Stimulated activated memory B cell treated with anti-CD40 and anti-IgM and Interleukin-4, amounts not matched to agents 10 μg/mL and 1 μg/mL and 100 μg/mL, for 72 hours (primary cell): ENCODE measurements at regions not wholly inside any gene's neighbourhood (a gene's known extent, or its start where the extent isn't known, plus 50 kb on each side); places are given as distances from the start of the nearest gene placed in this dataset.

Source experiments
- ATAC-seq: fragments of 150-1000 bp; cut with Tn5 transposase; 2 replicates; pipeline ENCODE4 v1.10.0; 2021
- H3K27ac Mint-ChIP-seq: one replicate; pipeline ENCODE4 v1.8.0; 2022; ENCODE audit warnings: mild to moderate bottlenecking, mixed read lengths
- H3K27me3 Mint-ChIP-seq: one replicate; pipeline ENCODE4 v1.8.0; 2022; ENCODE audit warnings: mixed read lengths
- H3K36me3 Mint-ChIP-seq: one replicate; pipeline ENCODE4 v1.8.0; 2022; ENCODE audit warnings: mixed read lengths
- H3K4me1 Mint-ChIP-seq: one replicate; pipeline ENCODE4 v1.8.0; 2022; ENCODE audit warnings: mixed read lengths
- H3K4me3 Mint-ChIP-seq: one replicate; pipeline ENCODE4 v1.8.0; 2022; ENCODE audit warnings: mild to moderate bottlenecking, moderate library complexity, mixed read lengths
- H3K9me3 Mint-ChIP-seq: one replicate; pipeline ENCODE4 v1.8.0; 2022; ENCODE audit warnings: mixed read lengths

DNA sequence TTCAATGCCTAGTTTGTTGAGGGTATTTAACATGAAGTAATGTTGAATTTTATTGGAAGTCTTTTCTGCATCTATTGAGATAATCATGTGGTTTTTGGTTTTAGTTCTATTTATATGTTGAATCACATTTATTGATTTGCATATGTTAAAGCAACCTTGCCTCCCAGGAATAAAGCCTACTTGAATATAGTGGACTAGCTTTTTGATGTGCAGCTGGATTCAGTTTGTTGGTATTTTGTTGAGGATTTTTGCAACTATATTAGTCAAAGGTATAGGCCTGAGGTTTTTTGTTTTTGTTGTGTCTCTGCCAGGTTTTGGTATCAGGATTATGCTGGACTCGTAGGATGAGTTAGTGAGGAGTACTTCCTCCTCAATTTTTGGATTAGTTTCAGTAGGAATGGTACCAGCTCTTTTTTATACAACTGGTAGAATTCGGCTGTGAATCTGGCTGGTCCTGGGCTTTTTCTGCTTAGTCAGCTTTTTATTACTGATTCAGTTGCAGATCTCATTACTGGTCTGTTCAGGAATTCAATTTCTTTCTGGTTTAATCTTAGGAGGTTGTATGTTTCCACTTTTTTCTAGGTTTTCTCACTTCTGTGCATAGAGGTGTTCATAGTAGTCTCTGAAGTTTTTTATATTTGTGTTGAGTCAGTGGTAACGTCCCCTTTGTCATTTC lies 209.8 kb upstream of the RBMS3 start:
- peaks cover 13% of the 10 kb centered on the region for H3K9me3 Mint-ChIP-seq
- ATAC-seq = no peak
- no peak overlapping the region for H3K4me3 Mint-ChIP-seq
- H3K27me3 Mint-ChIP-seq = no peaks in the 10 kb centered on the region
- H3K27ac Mint-ChIP-seq = no peak overlapping the region
- no peaks in the 10 kb centered on the region for H3K4me1 Mint-ChIP-seq
- no peaks in the 10 kb centered on the region for H3K36me3 Mint-ChIP-seq

DNA sequence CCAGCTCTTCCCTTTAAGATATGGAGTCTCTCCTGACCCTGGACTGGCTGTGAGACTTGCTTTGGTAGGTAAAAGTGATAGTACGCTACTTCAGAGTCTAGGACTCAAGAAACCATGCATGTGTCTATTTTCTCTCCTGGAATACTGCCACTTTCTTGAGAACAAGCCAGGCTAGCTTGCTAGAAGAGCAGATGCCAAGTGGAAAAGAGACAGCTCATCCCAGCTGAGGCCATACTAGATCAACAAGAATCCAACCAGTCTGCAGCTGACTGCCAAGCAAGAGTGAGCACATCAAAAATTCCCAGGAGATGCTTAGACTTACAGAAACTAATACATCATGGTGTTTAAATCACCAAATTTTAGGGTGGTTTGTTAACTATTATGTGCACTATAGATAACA lies 208.3 kb upstream of the RBMS3 start:
- H3K36me3 Mint-ChIP-seq = no peaks in the 10 kb centered on the region
- no peaks in the 10 kb centered on the region for H3K27me3 Mint-ChIP-seq
- no peaks in the 10 kb centered on the region for H3K4me1 Mint-ChIP-seq
- peaks cover 15% of the 10 kb centered on the region for H3K9me3 Mint-ChIP-seq
- H3K4me3 Mint-ChIP-seq = no peak overlapping the region
- no peak overlapping the region for H3K27ac Mint-ChIP-seq
- ATAC-seq = no peak

DNA sequence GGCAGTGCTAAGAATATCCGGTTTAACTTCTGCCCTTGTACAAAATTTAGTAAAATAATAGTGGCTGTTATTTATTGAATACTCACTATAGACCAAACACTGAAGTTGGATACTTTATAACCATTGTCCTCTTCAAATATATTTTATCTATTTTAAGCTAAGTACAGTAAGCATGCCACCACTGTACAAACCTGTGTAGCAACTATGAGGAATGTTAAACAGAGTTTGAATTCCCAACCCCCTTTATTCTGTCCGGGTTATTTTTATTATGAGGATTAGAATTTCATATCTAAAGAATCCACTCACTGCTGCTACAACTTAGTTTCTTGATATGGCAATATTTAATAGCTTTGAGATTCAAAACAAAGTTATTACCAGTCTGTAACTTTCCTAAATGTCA lies 203.5 kb upstream of the RBMS3 start:
- H3K27ac Mint-ChIP-seq = no peak overlapping the region
- no peak for ATAC-seq
- H3K4me3 Mint-ChIP-seq = no peak overlapping the region
- no peaks in the 10 kb centered on the region for H3K4me1 Mint-ChIP-seq
- no peaks in the 10 kb centered on the region for H3K27me3 Mint-ChIP-seq
- peaks cover 9% of the 10 kb centered on the region for H3K9me3 Mint-ChIP-seq
- no peaks in the 10 kb centered on the region for H3K36me3 Mint-ChIP-seq

DNA sequence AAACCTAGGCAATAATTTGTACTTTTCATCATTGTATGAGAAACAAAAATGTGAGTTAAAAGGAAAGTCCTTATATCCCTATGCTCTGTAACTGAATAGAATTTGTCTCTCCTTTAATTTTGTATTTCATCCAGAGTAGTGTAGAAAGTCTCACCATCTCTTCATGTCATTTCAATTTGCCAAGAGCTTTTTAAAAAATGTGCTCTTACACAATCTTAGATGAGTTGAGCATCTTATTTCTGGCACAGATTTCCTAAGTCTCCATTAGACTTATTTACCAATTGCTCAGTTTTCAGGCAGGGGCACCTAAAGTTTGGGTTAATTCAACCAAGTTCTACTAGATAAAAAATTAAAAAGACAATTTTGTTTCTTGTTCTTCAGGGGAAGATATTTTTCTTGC lies 201.5 kb upstream of the RBMS3 start:
- Mint-ChIP-seq H3K36me3 (no peaks in the 10 kb centered on the region), H3K27me3 (no peaks in the 10 kb centered on the region), H3K4me3 (no peak overlapping the region), H3K27ac (no peak overlapping the region), H3K4me1 (no peaks in the 10 kb centered on the region), H3K9me3 (peaks cover 6% of the 10 kb centered on the region)
- no peak for ATAC-seq

DNA sequence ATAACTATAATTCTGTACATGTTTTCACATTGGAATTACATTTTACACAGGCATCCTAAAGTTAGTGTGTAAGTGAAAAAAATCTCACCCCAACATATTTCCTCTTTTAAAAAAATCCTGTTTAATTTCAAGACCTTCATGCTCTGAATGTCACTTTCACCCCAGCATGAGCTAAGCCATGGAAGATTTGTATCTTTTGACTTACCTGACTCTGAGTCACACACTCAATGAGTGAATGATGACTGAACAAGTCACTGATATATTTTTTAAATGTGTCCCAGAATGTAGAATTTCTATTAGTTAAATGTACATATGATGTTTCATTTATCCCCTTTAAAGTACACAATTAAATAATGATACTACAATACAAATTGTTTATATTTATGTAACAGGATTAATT lies 199.9 kb upstream of the RBMS3 start:
- ATAC-seq = no peak
- Mint-ChIP-seq H3K36me3 (no peaks in the 10 kb centered on the region), H3K4me3 (no peak overlapping the region), H3K27ac (no peak overlapping the region), H3K4me1 (no peaks in the 10 kb centered on the region), H3K27me3 (no peaks in the 10 kb centered on the region), H3K9me3 (peaks cover 10% of the 10 kb centered on the region)

DNA sequence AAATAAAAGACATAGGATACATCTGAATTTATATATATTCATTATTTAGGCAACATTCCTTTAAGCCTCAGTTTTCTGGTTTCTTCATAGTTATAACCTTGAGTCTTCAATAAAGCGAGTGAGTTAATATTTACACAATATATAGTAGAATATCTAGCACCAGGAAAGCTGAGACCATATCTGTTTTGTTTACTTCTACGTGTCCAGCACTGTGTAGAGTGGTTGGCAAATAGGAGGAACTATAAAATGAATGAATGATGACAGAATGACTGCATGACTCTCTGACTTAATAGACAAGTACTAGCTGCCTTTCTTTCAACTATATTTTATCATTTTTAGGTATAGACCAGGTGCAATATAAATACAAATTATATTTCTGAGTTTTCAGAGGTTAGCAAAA lies 197.8 kb upstream of the RBMS3 start:
- H3K36me3 Mint-ChIP-seq = no peaks in the 10 kb centered on the region
- peaks cover 7% of the 10 kb centered on the region for H3K9me3 Mint-ChIP-seq
- no peak overlapping the region for H3K27ac Mint-ChIP-seq
- H3K27me3 Mint-ChIP-seq = no peaks in the 10 kb centered on the region
- ATAC-seq = no peak
- H3K4me3 Mint-ChIP-seq = no peak overlapping the region
- H3K4me1 Mint-ChIP-seq = no peaks in the 10 kb centered on the region

DNA sequence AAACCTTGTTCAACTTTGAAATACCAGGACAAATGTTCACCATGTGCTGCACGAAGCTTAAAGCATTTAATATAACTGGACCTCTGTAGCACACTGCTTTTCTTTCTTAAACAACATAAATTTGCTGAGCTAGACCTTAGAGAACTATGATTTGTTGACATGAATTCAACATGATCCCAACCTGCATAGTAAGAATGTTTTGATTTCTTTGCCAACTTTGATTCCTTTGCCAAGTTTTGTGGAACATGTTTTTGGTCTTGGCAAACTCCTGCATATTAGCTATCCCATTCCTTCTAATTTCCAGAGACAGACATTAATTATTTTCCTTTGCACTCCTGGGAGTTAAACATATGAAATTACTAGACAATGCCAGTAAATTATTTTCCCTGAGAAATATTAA lies 197.2 kb upstream of the RBMS3 start:
- no peaks in the 10 kb centered on the region for H3K4me1 Mint-ChIP-seq
- H3K27me3 Mint-ChIP-seq = no peaks in the 10 kb centered on the region
- ATAC-seq = no peak
- H3K4me3 Mint-ChIP-seq = no peak overlapping the region
- H3K27ac Mint-ChIP-seq = no peak overlapping the region
- H3K9me3 Mint-ChIP-seq = peaks cover 7% of the 10 kb centered on the region
- H3K36me3 Mint-ChIP-seq = no peaks in the 10 kb centered on the region

DNA sequence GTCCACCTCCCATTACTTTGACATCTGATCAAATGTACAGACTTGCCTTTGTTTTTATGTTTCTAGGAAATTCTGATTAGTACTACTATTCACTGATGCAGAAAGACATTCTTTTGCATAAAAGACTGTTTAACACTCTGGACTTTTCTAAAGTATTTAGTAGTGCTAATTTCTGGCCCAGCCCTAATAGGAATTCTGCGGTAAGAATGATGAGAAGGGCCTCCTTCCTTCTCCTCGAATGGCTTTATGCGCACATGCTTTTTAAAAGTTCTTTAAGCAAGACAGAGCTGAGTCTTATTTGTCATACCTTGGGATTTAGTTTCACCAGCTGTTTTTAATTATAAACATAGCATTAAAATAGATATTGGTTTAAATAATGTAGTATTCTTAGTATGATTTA lies 192.3 kb upstream of the RBMS3 start:
- H3K36me3 Mint-ChIP-seq = no peaks in the 10 kb centered on the region
- H3K9me3 Mint-ChIP-seq = peaks cover 13% of the 10 kb centered on the region
- H3K4me1 Mint-ChIP-seq = no peaks in the 10 kb centered on the region

DNA sequence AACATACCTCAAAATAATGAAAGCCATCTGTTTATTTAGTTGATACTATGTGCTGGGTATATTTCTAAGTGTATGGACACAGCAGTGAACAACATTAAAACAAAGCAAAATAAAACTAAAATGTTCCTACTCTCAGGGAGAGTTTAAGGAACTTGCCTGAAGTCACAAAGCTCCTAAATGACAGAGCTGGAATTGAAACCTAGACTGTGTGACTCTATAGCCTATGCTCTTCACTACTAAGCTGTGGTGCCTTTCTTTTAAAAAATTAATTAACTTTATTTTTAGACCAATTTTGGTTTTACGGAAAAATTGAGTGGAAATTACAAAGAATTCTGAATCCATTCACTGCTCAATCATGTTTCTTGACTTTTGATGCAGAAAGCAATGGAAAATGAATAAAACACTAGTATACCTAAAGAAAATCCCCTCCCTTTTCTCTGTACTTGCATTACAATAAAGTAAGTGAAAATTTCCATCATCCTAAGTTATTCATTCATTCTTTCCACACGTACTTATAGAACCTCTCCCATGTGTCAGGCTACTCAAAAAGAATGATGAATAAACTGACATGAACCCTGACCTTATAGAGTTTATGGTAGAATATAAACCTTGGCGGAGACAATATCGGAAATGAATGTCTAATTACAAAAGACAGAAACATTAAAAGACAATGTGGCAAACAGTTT lies 189.8 kb upstream of the RBMS3 start:
- Mint-ChIP-seq H3K4me3 (no peak overlapping the region), H3K27ac (no peak overlapping the region), H3K9me3 (peaks cover 10% of the 10 kb centered on the region), H3K27me3 (no peaks in the 10 kb centered on the region), H3K36me3 (no peaks in the 10 kb centered on the region), H3K4me1 (no peaks in the 10 kb centered on the region)
- no peak for ATAC-seq

More for the DNA sequence above, 192.3 kb upstream of the RBMS3 start:
- no peaks in the 10 kb centered on the region for H3K27me3 Mint-ChIP-seq
- ATAC-seq = no peak
- no peak overlapping the region for H3K4me3 Mint-ChIP-seq
- H3K27ac Mint-ChIP-seq = no peak overlapping the region

DNA sequence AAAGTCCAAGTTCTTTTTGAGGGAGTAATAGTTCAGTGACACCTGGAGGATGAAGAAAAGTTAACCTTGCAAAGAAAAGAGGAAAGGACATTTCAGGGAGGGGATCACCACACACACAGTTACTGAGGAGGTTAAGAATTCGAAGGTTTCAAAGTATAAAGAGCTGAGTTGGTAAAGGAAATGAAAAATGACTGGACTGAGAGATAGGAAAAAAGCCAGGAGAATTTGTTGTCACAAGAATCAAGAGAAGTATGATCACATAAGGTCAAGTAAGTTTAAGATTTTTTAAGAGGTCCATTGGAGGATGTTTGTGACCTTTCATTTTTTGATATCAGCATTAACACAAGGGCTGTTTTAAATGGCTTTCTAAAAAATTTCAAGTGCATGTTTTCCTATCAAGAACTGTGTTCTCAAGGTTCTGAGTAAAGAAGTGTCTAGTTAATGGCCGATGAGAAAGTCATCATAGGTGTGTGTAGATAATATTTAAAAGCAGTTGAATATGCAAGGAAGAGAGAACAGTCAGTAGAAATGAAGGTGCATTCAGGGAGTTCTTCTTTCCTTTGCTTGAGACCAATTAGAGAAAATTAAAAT lies 189.2 kb upstream of the RBMS3 start:
- H3K4me1 Mint-ChIP-seq = no peaks in the 10 kb centered on the region
- H3K9me3 Mint-ChIP-seq = peaks cover 10% of the 10 kb centered on the region
- H3K27me3 Mint-ChIP-seq = no peaks in the 10 kb centered on the region
- H3K4me3 Mint-ChIP-seq = no peak overlapping the region
- no peaks in the 10 kb centered on the region for H3K36me3 Mint-ChIP-seq
- H3K27ac Mint-ChIP-seq = no peak overlapping the region
- ATAC-seq = no peak

DNA sequence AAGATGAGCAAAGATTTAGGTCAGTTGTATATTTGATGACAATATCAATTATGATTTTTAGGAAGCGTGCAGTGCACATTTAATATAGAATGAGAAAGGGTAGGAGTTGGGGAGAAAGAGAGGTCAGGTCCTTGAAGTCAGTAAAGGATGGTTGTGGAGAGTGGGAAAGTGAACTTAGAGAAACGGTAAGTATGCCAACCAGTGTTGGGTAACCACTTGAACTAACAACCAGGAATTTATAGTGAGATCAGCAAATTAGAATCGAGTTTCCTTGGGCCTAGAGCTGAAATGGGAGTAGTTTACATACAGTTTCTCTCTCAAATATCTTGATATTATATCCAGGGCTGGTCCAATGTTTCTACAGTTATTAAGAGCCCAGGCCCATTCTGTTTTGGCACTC lies 188.5 kb upstream of the RBMS3 start:
- ATAC-seq = no peak
- H3K4me1 Mint-ChIP-seq = no peaks in the 10 kb centered on the region
- no peak overlapping the region for H3K4me3 Mint-ChIP-seq
- no peaks in the 10 kb centered on the region for H3K27me3 Mint-ChIP-seq
- H3K9me3 Mint-ChIP-seq = peaks cover 10% of the 10 kb centered on the region
- no peak overlapping the region for H3K27ac Mint-ChIP-seq
- no peaks in the 10 kb centered on the region for H3K36me3 Mint-ChIP-seq

DNA sequence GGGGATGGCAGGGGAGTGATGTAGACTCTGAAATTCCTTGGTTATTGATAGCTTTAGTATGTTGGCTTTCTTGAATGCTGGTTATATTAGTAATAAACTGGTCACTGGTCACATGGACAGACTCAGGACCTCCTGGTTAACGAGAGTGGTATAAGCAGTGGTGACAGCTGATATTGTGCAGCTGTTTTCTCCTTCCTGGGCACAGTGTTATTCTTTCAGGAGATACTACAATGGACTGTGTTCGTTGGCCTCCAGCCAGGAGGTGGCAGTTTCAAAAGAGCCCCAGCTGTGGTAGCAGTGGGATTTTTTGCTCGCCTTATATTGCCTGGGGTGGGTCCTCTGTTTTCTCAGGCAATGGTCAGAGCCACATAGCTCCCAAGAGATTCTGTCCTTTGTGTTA lies 181.6 kb upstream of the RBMS3 start:
- no peak overlapping the region for H3K4me3 Mint-ChIP-seq
- H3K9me3 Mint-ChIP-seq = peaks cover 4% of the 10 kb centered on the region
- no peaks in the 10 kb centered on the region for H3K36me3 Mint-ChIP-seq

DNA sequence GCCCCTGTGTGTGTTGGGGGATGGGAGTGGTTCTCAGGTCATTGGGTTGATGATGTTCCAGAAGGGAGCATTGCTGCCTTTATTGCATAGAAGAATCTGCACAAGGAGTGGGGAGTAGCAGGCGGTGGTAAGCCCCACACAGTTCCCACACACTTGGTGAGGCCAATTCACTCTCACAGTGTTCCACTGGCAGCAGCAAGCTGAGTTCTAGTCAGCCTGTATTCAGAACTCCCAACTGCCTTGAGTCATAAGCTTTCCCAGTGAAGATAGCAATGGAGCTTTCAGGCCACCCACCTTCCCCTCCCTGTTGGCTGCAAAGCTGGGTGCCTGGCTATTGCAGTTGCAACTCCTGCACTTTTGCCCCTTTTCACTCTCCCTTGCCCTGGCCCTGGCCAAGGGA lies 181.1 kb upstream of the RBMS3 start:
- ATAC-seq = no peak
- peaks cover 4% of the 10 kb centered on the region for H3K9me3 Mint-ChIP-seq
- no peaks in the 10 kb centered on the region for H3K36me3 Mint-ChIP-seq
- no peak overlapping the region for H3K27ac Mint-ChIP-seq
- no peak overlapping the region for H3K4me3 Mint-ChIP-seq
- no peaks in the 10 kb centered on the region for H3K4me1 Mint-ChIP-seq
- no peaks in the 10 kb centered on the region for H3K27me3 Mint-ChIP-seq

More for the DNA sequence above, 181.6 kb upstream of the RBMS3 start:
- H3K4me1 Mint-ChIP-seq = no peaks in the 10 kb centered on the region
- H3K27ac Mint-ChIP-seq = no peak overlapping the region
- H3K27me3 Mint-ChIP-seq = no peaks in the 10 kb centered on the region
- ATAC-seq = no peak

DNA sequence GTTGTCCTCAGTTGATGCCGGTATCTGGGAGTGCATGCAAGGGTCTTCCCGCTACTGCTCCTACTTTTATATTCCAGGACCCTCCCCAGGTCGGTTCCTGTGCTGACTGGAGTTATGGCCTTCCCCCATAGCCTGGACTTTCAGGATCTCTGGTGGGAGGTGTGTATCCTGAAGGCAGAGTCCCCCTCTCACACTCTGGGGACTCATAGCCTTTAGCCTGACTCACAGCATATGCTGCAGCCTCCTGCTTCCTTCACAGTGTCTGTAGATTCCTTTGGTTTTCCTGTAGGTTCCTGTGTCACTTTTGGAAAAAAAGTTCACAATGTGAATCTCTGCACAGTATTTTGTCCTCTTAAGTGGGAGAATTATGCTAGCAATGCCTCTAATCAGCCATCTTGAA lies 180.6 kb upstream of the RBMS3 start:
- ATAC-seq = no peak
- H3K36me3 Mint-ChIP-seq = no peaks in the 10 kb centered on the region
- H3K4me1 Mint-ChIP-seq = no peaks in the 10 kb centered on the region
- H3K4me3 Mint-ChIP-seq = no peak overlapping the region
- peaks cover 5% of the 10 kb centered on the region for H3K9me3 Mint-ChIP-seq
- no peak overlapping the region for H3K27ac Mint-ChIP-seq
- no peaks in the 10 kb centered on the region for H3K27me3 Mint-ChIP-seq

DNA sequence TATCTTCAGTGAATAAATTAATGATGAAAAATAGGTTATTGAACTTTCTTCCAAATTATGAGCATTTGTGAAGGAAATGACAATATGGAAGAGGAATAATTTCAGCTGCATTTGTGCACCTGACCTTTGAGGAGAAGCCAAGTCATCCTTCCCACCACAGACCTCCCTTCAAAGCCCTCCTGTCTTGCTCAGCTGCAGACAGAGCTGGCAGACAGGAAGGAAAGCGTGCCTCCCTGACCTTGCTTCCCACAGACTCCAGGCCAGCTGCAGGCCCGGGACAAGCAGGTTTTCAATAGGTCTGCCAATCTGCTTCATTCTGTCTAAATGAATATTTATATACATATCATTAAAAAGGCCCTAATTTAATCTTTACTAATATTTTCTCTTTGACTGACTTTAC lies 152.9 kb upstream of the RBMS3 start:
- H3K36me3 Mint-ChIP-seq = no peaks in the 10 kb centered on the region
- no peak for ATAC-seq
- H3K27ac Mint-ChIP-seq = no peak overlapping the region
- H3K27me3 Mint-ChIP-seq = no peaks in the 10 kb centered on the region
- H3K4me3 Mint-ChIP-seq = no peak overlapping the region
- peaks cover 2% of the 10 kb centered on the region for H3K9me3 Mint-ChIP-seq
- H3K4me1 Mint-ChIP-seq = no peaks in the 10 kb centered on the region

DNA sequence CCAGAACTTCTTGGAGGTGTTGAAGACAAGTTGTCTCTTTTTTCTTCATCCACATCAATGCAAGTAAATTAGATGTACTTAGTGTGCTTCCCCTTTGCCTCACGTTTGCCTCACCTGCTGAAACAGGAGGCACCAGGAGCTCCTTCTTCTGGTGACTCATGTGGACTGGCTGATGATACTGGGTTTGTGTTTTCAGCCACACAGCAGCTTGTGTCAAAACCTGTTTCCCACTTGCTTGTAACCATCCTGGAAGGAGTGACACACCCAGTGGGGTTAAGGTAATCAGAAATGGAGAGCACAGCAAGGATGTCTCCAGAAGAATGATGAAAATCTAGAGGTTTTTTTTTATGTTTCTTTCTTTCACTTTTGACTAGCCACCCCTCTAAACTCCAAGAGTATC lies 143.3 kb upstream of the RBMS3 start:
- no peak for ATAC-seq
- H3K27me3 Mint-ChIP-seq = no peaks in the 10 kb centered on the region
- H3K4me1 Mint-ChIP-seq = no peaks in the 10 kb centered on the region
- H3K9me3 Mint-ChIP-seq = no peaks in the 10 kb centered on the region
- H3K4me3 Mint-ChIP-seq = no peak overlapping the region
- H3K36me3 Mint-ChIP-seq = no peaks in the 10 kb centered on the region
- H3K27ac Mint-ChIP-seq = no peak overlapping the region
